Heart right ventricle (tissue), 16 donors: ENCODE measurements at regions not wholly inside any gene's neighbourhood (a gene's known extent, or its start where the extent isn't known, plus 50 kb on each side); places are given as distances from the start of the nearest gene placed in this dataset.

Experiments used
- ATAC-seq, 8 donors: fragments of 200-7000 bp; cut with Tn5 transposase; one replicate each; pipeline ENCODE4 v1.9.1; 2020; ENCODE audit warnings: mild to moderate bottlenecking in 8 of 8, moderate library complexity in 8 of 8, moderate number of reproducible peaks in 1 of 8
- DNase-seq, 2 donors: peaks; one replicate each; pipeline ENCODE4 v3.0.0-alpha.2; 2020
- H3K27ac ChIP-seq, 10 donors: fragments of 200-600 bp; sonication (generic) in 2 of 10; one replicate each; pipeline versions ENCODE4 v1.5.0 to v1.8.0; 2020 to 2022; ENCODE audit warnings: mild to moderate bottlenecking in 3 of 10
- H3K27me3 ChIP-seq, 7 donors: fragments of 200-600 bp; one replicate each; pipeline ENCODE4 v1.8.0; 2021 to 2022; ENCODE audit warnings: mild to moderate bottlenecking in 2 of 7
- H3K36me3 ChIP-seq, 9 donors: fragments of 200-600 bp; sonication (generic) in 1 of 9; one replicate each; pipeline versions ENCODE4 v1.5.0 to v1.8.0; 2020 to 2022; ENCODE audit warnings: mild to moderate bottlenecking in 2 of 9
- H3K4me1 ChIP-seq, 9 donors: fragments of 200-600 bp; sonication (generic) in 1 of 9; one replicate each; pipeline versions ENCODE4 v1.5.0 to v1.8.0; 2020 to 2022; ENCODE audit warnings: mild to moderate bottlenecking in 4 of 9
- H3K4me3 ChIP-seq, 10 donors: fragments of 200-600 bp; sonication (generic) in 2 of 10; one replicate each; pipeline versions ENCODE4 v1.5.0 to v1.8.0; 2020 to 2022; ENCODE audit warnings: mild to moderate bottlenecking in 7 of 10, moderate library complexity in 2 of 10
- H3K9me3 ChIP-seq, 11 donors: fragments of 200-600 bp in 10 of 11; sonication (generic) in 2 of 11; one replicate each; pipeline versions ENCODE4 v1.5.0 to v1.8.0; 2013 to 2022; ENCODE audit warnings: mild to moderate bottlenecking in 2 of 11, control low read depth in 1 of 11, moderate library complexity in 1 of 11
- WGBS, 2 donors: extraction: QIAGEN DNeasy Blood & Tissue Kit; methylation state at CpG; one replicate each; pipeline ENCODE4 v1.1.7; 2013; ENCODE audit warnings: inconsistent platforms in 1 of 2; 5-methylcytosine and 5-hydroxymethylcytosine counted together
- intact Hi-C, 10 donors: fragments of 100-400 bp; cut with DNase I; formaldehyde crosslinking; loops; one replicate each; pipeline versions ENCODE4 v1.11.1 to v1.14.2; 2022
- TF ChIP-seq, protein P1 (sequence below), 9 donors: fragments of 200-600 bp; sonication (generic) in 2 of 9; IDR thresholded peaks; one replicate each; pipeline versions ENCODE4 v1.5.0 to v1.8.0; 2021 to 2022; ENCODE audit warnings: antibody characterized with exemption in 9 of 9, mild to moderate bottlenecking in 5 of 9, moderate library complexity in 1 of 9
- donor health status: Arrhythmogenic right ventricular cardiomyopathy.
- donor health status: ischemic (EF 13 %, LVEDD 7.1; RV severe dilation, severe dysfunction).
- donor health status: healthy with polysubstance abuse.
- donor health status: DM: no; HTN: yes; CAD: no.
- donor health status: DM: no; HTN: no; CAD: no.
- donor health status: ischemic (EF 25% LVEDD 6.9; RV normal size, moderate dysfunction).
- donor health status: ischemic (EF 25% LVEDD 5.7; RV mildly dilated, moderate dysfunction).
- donor health status: healthy.
- donor health status: DM: yes; HTN: yes; CAD: no.
- donor health status: Ischemic cardiomyopathy.
- donor health status: ischemic (EF 35%, LVEDD 5.7; RV mildly dilated, moderate dysfunction).
- donor health status: nonischemic (EF 11% LVEDD 7.7; RV severe dilation, severe dysfunction).
- donor health status: DM: yes; HTN: yes; CAD: no.
- donor health status: PGD.
- donor health status: ischemic (EF 29% LVEDD 5.4; RV normal size, mild dysfunction).
- donor health status: nonischemic (EF 23%, LVEDD 6.1; RV moderate dilation, normal function).

DNA sequence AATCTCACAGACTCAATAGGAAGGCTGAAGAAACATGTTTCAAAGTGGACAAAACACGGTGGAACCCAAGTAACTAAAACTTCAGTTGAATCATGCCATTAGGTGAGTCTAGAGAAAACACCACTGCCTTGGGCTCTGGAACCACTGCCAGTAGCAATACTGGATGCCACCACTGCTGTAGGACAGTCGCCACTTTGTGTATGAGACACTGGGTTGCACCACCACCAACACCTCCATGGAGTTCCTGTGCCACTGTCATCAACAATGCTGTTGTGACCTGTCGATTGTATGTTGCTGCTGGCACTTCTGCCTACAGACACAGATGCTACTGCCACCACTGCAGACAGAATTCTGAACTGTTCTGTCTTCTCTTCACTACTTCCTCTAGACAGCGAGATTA lies 686.7 kb downstream of the METTL4 start:
- whole genome bisulfite sequencing, 2 donors: 84 to 96% methylated on average over 4 of the region's 4 CpGs
- DNase-seq: no peak
- no peak for ATAC-seq
- Histone ChIP-seq H3K36me3 (no peaks in the 10 kb centered on the region), H3K4me3 (no peak overlapping the region), H3K27ac (no peak overlapping the region), H3K4me1 (no peaks in the 10 kb centered on the region), H3K27me3 (peaks cover 0 to 3% (median 0%) of the 10 kb centered on the region in 7 donors), H3K9me3 (peaks cover 0 to 5% (median 0%) of the 10 kb centered on the region in 11 donors)
- intact Hi-C loops: loop anchor here in 1 of 10 donors (10.0 kb wide), 1 partner anchor 60 kb away; no protein-coding TSS in a partner anchor
- TF ChIP-seq, protein P1, sequence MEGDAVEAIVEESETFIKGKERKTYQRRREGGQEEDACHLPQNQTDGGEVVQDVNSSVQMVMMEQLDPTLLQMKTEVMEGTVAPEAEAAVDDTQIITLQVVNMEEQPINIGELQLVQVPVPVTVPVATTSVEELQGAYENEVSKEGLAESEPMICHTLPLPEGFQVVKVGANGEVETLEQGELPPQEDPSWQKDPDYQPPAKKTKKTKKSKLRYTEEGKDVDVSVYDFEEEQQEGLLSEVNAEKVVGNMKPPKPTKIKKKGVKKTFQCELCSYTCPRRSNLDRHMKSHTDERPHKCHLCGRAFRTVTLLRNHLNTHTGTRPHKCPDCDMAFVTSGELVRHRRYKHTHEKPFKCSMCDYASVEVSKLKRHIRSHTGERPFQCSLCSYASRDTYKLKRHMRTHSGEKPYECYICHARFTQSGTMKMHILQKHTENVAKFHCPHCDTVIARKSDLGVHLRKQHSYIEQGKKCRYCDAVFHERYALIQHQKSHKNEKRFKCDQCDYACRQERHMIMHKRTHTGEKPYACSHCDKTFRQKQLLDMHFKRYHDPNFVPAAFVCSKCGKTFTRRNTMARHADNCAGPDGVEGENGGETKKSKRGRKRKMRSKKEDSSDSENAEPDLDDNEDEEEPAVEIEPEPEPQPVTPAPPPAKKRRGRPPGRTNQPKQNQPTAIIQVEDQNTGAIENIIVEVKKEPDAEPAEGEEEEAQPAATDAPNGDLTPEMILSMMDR (IDR thresholded peaks at IDR 0.05): no peak

DNA sequence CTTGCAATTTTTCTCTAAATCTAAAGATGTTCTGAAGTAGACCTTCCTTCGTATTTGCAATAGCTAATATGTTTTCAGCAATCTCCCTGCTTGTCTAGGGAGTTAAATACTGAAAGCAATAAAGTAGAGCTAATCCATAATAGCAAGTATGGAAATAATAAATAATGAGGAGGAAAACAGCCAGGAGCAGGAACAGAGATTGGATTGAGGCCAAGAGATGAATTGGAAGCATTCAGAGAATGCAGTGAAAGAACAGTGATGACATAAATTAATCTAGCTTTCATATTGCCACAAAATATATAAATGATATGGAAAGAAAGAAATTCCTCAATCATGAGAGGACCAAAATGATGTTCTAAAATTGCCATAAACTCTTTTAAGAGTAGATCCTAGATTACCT lies 679.7 kb downstream of the METTL4 start:
- ATAC-seq (no peak), DNase-seq (no peak)
- TF ChIP-seq, protein P1 (IDR thresholded peaks at IDR 0.05): no peak
- Histone ChIP-seq H3K9me3 (no peaks in the 10 kb centered on the region), H3K27me3 (no peaks in the 10 kb centered on the region), H3K27ac (no peak overlapping the region), H3K4me3 (no peak overlapping the region), H3K4me1 (no peaks in the 10 kb centered on the region), H3K36me3 (no peaks in the 10 kb centered on the region)
- intact Hi-C loops: no loop called here
- 63 to 78% methylated on average over 1 of the region's 1 CpG for WGBS, 2 donors

DNA sequence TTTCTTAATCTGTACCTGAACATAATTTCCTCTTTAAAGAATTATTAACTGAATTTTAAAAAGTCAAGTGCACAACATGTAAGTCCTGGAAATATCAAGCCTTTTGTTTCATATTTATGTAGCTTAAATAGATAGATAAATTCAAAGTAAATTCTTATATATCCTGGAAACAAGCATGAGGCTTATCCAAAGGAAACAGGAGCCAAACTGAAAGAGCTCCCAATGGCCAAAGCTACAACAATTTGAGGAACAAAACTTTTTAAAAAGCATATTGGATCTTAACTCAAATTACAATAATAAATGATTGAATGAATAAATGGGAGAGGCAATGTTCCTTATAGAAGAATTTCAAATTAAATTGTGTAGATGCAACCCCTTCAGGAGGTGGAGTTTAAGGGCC lies 679.1 kb downstream of the METTL4 start:
- Histone ChIP-seq H3K36me3 (no peaks in the 10 kb centered on the region), H3K9me3 (no peaks in the 10 kb centered on the region), H3K4me1 (no peaks in the 10 kb centered on the region), H3K4me3 (no peak overlapping the region), H3K27ac (no peak overlapping the region), H3K27me3 (no peaks in the 10 kb centered on the region)
- no peak for DNase-seq
- TF ChIP-seq, protein P1 (IDR thresholded peaks at IDR 0.05): no peak
- no peak for ATAC-seq
- intact Hi-C loops: no loop called here

DNA sequence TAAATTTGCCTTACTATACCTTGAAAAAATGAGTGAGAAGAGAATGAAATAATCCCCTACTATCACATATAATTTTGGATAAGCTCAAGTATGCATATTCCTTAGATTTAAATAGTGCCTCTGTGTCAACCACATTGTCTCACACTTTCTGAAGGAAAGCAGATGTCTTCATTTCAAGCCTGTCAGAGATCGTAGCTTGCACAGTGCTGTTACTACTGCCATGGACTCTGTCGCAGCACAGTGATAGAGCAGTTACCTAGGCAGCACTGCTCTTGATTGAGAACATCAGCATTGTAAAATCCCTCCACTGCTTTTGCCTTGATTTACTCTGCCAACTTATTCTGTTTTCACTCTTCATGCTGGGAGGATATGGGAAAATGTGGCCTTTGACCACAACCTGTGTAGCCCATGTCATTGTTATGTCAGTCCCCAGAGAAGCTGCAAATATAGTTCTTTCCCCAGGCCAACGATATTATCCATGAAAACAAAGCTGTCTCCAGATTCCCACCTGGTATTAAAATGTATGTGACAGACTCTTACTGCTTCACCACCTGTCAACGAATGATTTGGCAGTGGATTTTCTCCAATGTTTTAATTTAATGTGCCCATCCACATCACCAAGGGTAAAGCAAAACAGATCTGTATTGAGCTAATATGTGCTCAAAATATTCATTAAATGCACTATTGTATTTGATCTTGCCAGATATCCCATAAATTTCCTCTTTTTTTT lies 675.7 kb downstream of the METTL4 start:
- 38 to 43% methylated on average over 4 of the region's 4 CpGs for WGBS, 2 donors
- Histone ChIP-seq H3K27ac (no peak overlapping the region), H3K36me3 (no peaks in the 10 kb centered on the region), H3K9me3 (no peaks in the 10 kb centered on the region), H3K4me3 (no peak overlapping the region), H3K4me1 (no peaks in the 10 kb centered on the region), H3K27me3 (no peaks in the 10 kb centered on the region)
- intact Hi-C loops: no loop called here
- TF ChIP-seq, protein P1 (IDR thresholded peaks at IDR 0.05): no peak
- DNase-seq: no peak
- ATAC-seq: no peak
